GM12865 (cell line): ENCODE measurements at regions not wholly inside any gene's neighbourhood (a gene's known extent, or its start where the extent isn't known, plus 50 kb on each side); places are given as distances from the start of the nearest gene placed in this dataset.

Source experiments
- DNase-seq: peaks from one replicate; pipeline ENCODE4 v3.0.0; 2010; ENCODE audit warnings: low read depth
- H3K4me3 ChIP-seq: 2 replicates; pipeline ENCODE4 v1.5.1; 2011; ENCODE audit warnings: mild to moderate bottlenecking, low read depth, low read length, control low read depth
- CTCF ChIP-seq: IDR thresholded peaks from 2 replicates; pipeline ENCODE4 v1.5.1; 2011; ENCODE audit warnings: low read length, control low read depth, low read depth, inconsistent platforms; ENCODE audit not compliant: insufficient read depth; ENCODE audit errors: missing control alignments

- H3K4me3 ChIP-seq, result no peak overlapping the region
- DNase-seq, result no peak
- no peak for TF ChIP-seq CTCF
Observed at GRCh38 chr5:77948476-77948875, 172.3 kb upstream of the TBCA start.

- no peak overlapping the region for H3K4me3 ChIP-seq
- no peak for TF ChIP-seq CTCF
- DNase-seq, result no peak
Observed at GRCh38 chr5:77947041-77947428, 170.9 kb upstream of the TBCA start.

GRCh38 chr5:77946381-77947040 lies 170.4 kb upstream of the TBCA start:
- no peak for TF ChIP-seq CTCF
- DNase-seq, result no peak
- no peak overlapping the region for H3K4me3 ChIP-seq

GRCh38 chr5:77945874-77946273 lies 169.7 kb upstream of the TBCA start:
- TF ChIP-seq CTCF, result no peak
- no peak for DNase-seq
- no peak overlapping the region for H3K4me3 ChIP-seq

- no peak overlapping the region for H3K4me3 ChIP-seq
- no peak for DNase-seq
- TF ChIP-seq CTCF, result no peak
Observed at GRCh38 chr5:77944757-77945340, 168.7 kb upstream of the TBCA start.

- no peak overlapping the region for H3K4me3 ChIP-seq
- TF ChIP-seq CTCF, result no peak
- no peak for DNase-seq
Observed at GRCh38 chr5:77943851-77944250, 167.7 kb upstream of the TBCA start.
